Osteocyte (in vitro differentiated cells): ENCODE measurements at regions not wholly inside any gene's neighbourhood (a gene's known extent, or its start where the extent isn't known, plus 50 kb on each side); places are given as distances from the start of the nearest gene placed in this dataset.
A peak's percentile ranks its signal among the peaks of the same experiment; 100 is the strongest.

Experiments used
- DNase-seq: peaks from one replicate; pipeline ENCODE4 v3.0.0; 2021; ENCODE audit warnings: mixed read lengths; ENCODE audit not compliant: unreplicated experiment; ENCODE audit errors: extremely low spot score
- H3K27ac Mint-ChIP-seq: one replicate; pipeline ENCODE4 v1.8.0; 2021; ENCODE audit warnings: mild to moderate bottlenecking, mixed read lengths; ENCODE audit not compliant: unreplicated experiment
- H3K27me3 Mint-ChIP-seq: one replicate; pipeline ENCODE4 v1.8.0; 2021; ENCODE audit warnings: mixed read lengths; ENCODE audit not compliant: unreplicated experiment
- H3K36me3 Mint-ChIP-seq: one replicate; pipeline ENCODE4 v1.8.0; 2021; ENCODE audit warnings: mixed read lengths; ENCODE audit not compliant: unreplicated experiment
- H3K4me1 Mint-ChIP-seq: one replicate; pipeline ENCODE4 v1.8.0; 2021; ENCODE audit warnings: mixed read lengths; ENCODE audit not compliant: unreplicated experiment
- H3K4me3 Mint-ChIP-seq: one replicate; pipeline ENCODE4 v1.8.0; 2021; ENCODE audit warnings: mild to moderate bottlenecking, moderate library complexity, mixed read lengths; ENCODE audit not compliant: unreplicated experiment
- H3K9me3 Mint-ChIP-seq: one replicate; pipeline ENCODE4 v1.8.0; 2021; ENCODE audit warnings: mixed read lengths; ENCODE audit not compliant: unreplicated experiment
- TF ChIP-seq, protein P1 (sequence below): fragments of 200-600 bp; sonication (generic); IDR thresholded peaks from 2 replicates; pipeline ENCODE4 v1.5.0; 2021; ENCODE audit warnings: antibody characterized with exemption, mild to moderate bottlenecking, moderate library complexity

DNA sequence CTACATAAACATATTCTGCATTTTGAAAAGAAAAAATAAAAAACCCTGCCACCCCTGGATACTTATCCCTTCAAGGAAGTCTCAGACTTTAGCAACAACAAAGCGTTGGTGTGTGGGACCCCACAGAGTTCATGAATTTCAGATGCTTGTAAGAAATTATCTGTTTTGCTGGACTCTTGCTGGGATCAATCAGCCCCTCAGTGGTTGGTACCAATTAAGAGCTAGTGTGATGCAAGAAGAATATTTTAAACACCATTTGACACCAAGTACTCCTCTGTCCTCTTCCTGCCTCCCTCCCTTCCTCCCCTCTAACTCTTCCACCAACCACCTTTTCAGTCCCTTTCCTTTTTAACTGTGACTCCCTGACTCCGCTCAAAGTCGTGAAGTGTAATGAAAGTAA lies 51.5 kb downstream of the SST start:
- no peak for DNase-seq
- Mint-ChIP-seq H3K27me3 (peaks cover 35% of the 10 kb centered on the region), H3K27ac (no peak overlapping the region), H3K36me3 (no peaks in the 10 kb centered on the region), H3K4me3 (no peak overlapping the region), H3K4me1 (no peaks in the 10 kb centered on the region), H3K9me3 (no peaks in the 10 kb centered on the region)
- TF ChIP-seq, protein P1, sequence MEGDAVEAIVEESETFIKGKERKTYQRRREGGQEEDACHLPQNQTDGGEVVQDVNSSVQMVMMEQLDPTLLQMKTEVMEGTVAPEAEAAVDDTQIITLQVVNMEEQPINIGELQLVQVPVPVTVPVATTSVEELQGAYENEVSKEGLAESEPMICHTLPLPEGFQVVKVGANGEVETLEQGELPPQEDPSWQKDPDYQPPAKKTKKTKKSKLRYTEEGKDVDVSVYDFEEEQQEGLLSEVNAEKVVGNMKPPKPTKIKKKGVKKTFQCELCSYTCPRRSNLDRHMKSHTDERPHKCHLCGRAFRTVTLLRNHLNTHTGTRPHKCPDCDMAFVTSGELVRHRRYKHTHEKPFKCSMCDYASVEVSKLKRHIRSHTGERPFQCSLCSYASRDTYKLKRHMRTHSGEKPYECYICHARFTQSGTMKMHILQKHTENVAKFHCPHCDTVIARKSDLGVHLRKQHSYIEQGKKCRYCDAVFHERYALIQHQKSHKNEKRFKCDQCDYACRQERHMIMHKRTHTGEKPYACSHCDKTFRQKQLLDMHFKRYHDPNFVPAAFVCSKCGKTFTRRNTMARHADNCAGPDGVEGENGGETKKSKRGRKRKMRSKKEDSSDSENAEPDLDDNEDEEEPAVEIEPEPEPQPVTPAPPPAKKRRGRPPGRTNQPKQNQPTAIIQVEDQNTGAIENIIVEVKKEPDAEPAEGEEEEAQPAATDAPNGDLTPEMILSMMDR = no peak

DNA sequence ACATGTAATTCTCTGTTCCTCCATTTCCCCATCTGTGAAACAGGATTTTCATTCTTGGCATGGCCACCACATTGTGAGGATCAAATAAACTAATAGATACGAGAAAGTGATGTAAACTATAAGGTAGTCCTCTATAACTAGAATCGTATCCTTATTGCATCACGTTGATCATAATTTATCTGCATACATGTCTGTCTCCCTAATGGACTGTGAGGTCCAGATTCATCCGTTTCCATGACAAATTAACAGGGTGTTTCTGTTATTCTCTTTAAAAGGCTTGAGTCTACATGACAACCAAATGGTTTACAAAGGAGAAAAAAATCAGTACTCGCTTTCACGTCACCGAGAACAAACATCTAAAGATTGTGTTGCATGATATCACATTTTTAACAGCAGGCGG lies 53.0 kb downstream of the SST start:
- H3K27me3 Mint-ChIP-seq = peaks cover 26% of the 10 kb centered on the region
- no peak overlapping the region for H3K27ac Mint-ChIP-seq
- H3K36me3 Mint-ChIP-seq = no peaks in the 10 kb centered on the region
- no peak for DNase-seq
- H3K4me3 Mint-ChIP-seq = no peak overlapping the region
- no peaks in the 10 kb centered on the region for H3K9me3 Mint-ChIP-seq
- no peaks in the 10 kb centered on the region for H3K4me1 Mint-ChIP-seq
- TF ChIP-seq, protein P1 = no peak

DNA sequence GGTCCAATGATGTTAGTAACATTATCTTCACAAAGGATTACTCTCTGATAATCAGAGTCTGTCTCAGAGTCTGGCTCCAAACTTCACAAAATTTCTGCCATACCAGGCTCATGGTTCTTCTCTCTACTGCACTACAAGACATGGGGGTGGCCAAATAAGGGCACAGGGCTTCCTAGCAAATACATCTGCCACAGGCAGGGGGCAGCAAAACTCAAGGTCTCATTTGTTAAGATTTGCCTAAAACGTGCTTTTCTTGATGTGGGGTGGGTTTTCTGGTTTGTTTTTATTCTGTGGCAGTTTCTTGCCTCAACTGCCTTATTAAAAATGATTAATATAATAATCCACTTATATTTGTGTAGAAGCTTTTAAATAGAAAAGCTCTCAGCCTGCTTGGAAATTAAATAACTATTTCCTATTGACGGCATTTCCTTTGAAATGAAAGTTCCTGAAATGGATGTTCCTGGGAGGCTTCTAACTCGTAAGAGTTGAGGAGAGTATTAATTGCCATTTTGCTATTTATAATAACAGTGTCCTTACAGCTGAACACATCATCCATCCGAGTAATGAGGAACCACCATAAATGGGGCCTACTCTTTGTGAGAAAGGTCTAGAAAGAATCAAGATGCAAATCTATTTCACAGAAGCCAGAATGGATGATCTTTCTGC lies 53.8 kb downstream of the SST start:
- TF ChIP-seq, protein P1 = peak; percentile 64
- Mint-ChIP-seq H3K27ac (no peak overlapping the region), H3K4me1 (peaks cover 3% of the 10 kb centered on the region), H3K9me3 (no peaks in the 10 kb centered on the region), H3K27me3 (peaks cover 20% of the 10 kb centered on the region), H3K36me3 (no peaks in the 10 kb centered on the region), H3K4me3 (no peak overlapping the region)
- no peak for DNase-seq

DNA sequence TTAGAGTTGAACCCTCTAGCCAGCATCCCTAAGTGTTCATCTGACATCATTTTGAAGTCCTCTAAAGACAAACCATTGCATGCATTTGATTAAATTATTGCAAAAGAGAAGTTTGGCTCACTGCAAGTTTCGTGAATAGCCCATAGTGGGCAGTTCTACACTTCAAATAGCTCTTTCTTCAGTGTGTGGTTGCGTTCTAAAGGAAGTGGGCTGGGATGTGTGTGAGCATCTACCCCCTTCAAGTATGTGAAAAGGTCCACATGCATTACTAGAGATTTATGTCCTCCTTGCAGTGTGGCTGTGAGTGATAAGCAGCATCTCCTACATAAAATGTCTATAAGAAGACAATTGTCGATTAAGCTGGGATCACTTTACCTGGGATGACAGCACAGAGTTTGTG lies 54.6 kb downstream of the SST start:
- Mint-ChIP-seq H3K4me1 (peaks cover 11% of the 10 kb centered on the region), H3K4me3 (no peak overlapping the region), H3K27ac (no peak overlapping the region), H3K36me3 (no peaks in the 10 kb centered on the region), H3K27me3 (peaks cover 18% of the 10 kb centered on the region), H3K9me3 (no peaks in the 10 kb centered on the region)
- TF ChIP-seq, protein P1 = no peak
- no peak for DNase-seq

DNA sequence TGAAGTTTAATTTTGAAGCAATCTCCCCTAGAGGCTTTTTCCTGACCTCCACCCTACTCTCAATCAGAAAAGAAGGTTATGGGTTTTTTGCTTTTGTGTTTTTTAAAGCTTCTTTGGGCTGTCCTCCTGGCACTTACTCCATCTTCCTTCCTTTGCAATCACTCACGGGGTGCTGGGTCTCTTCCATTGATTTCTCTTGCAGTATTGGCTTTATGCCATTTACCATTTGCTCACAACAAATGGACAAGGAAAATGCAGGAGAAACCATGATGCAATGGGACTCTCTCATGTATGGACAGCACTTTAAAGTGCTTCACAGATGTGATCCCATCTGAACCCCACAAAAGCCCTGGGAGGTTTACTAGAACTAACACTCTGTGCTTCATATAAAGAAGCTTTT lies 57.5 kb downstream of the SST start:
- Mint-ChIP-seq H3K27me3 (peaks cover 22% of the 10 kb centered on the region), H3K4me3 (no peak overlapping the region), H3K36me3 (no peaks in the 10 kb centered on the region), H3K9me3 (no peaks in the 10 kb centered on the region), H3K4me1 (peaks cover 14% of the 10 kb centered on the region), H3K27ac (no peak overlapping the region)
- TF ChIP-seq, protein P1 = no peak
- no peak for DNase-seq
